ENCODE measurements at regions not wholly inside any gene's neighbourhood (a gene's known extent, or its start where the extent isn't known, plus 50 kb on each side); places are given as distances from the start of the nearest gene placed in this dataset.

DNA sequence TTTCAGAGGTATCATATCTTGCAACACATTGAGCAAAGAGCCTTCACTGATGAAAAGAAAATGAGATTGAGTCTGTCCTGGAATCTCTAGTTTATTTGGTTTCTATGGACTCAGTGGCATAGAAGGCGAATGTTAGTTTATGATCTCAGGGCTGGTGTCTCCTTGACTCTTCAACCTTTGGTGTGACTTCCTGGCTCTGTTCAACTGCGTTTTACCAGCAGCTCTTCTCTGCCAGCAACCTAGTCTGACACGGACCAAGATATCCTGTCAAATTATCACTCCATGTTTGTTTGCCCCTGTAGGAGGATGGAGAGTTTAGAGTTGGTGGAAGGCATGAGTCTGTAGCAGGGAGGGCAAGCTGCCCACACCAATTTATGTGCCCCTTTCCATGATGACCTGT, 82.9 kb upstream of the TBC1D5 start:
- ChIA-PET CTCF (interaction anchor here (1.0 to 3.6 kb wide), 3 partner anchors 16 to 394 kb away, joined by 4 to 18 read pairs (median 4); no protein-coding TSS in a partner anchor), POLR2A (no interaction called here)
- TF ChIP-seq, protein P1, sequence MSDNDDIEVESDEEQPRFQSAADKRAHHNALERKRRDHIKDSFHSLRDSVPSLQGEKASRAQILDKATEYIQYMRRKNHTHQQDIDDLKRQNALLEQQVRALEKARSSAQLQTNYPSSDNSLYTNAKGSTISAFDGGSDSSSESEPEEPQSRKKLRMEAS (IDR thresholded peaks at IDR 0.05), result no peak
- TF ChIP-seq FOXS1 (CRISPR knock-in tag; IDR thresholded peaks at IDR 0.05), result no peak
- TF ChIP-seq PHF8 (IDR thresholded peaks at IDR 0.05; ENCODE audit: borderline replicate concordance, low read depth), result no peak
- no peak for TF ChIP-seq ZNF302 (CRISPR knock-in tag; IDR thresholded peaks at IDR 0.05)
- TF ChIP-seq RNF2 (IDR thresholded peaks at IDR 0.05; ENCODE audit: borderline replicate concordance, low read depth), result no peak
- ATAC-seq (no peak), FAIRE-seq (no peak), DNase-seq (ENCODE audit: low read depth in 1 of 2, low spot score in 1 of 2) (no peak)
- WGBS (ENCODE audit: missing lambda C conversion rate), result 83% methylated on average over 3 of the region's 3 CpGs
- Histone ChIP-seq H3K9me3 (no peaks in the 10 kb centered on the region), H3K27ac (no peak overlapping the region), H3K4me2 (no peak overlapping the region), H3K4me3 (no peak overlapping the region), H3K4me1 (no peaks in the 10 kb centered on the region)

DNA sequence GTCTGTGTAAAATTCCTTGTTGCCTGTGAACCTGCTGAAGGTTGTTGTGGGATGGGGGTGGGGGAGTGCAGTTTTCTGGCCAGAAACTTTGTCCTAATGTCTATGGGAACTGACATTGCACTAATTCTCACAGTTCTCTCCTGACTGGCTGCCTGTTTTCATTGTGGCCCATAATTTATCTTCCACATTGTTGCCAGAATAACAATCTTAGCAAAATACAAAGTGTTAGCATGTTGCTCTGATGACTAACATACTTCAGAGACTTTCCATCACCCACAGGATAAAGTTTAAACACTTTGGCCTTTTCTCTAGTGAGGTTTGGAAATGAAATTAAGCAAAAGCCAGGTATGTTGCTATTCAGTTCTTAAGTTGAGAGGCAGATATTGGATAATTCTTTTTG, 81.4 kb upstream of the TBC1D5 start:
- no peak for TF ChIP-seq FOSL2 (IDR thresholded peaks at IDR 0.05)
- TF ChIP-seq FOSL2 (CRISPR knock-in tag; IDR thresholded peaks at IDR 0.05), result no peak
- TF ChIP-seq HDAC2 (IDR thresholded peaks at IDR 0.05), result no peak
- no peak for TF ChIP-seq SMC3 (IDR thresholded peaks at IDR 0.05)
- TF ChIP-seq CBX2 (IDR thresholded peaks at IDR 0.05; ENCODE audit: borderline replicate concordance, low read depth), result no peak
- no peak for TF ChIP-seq EHMT2 (IDR thresholded peaks at IDR 0.05; ENCODE audit: low read depth)
- no peak for TF ChIP-seq KDM5A (IDR thresholded peaks at IDR 0.05)
- no peak for TF ChIP-seq BHLHE40 (IDR thresholded peaks at IDR 0.05; ENCODE audit: low read depth, low read length)
- TF ChIP-seq, protein P2, sequence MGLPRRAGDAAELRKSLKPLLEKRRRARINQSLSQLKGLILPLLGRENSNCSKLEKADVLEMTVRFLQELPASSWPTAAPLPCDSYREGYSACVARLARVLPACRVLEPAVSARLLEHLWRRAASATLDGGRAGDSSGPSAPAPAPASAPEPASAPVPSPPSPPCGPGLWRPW (IDR thresholded peaks at IDR 0.05), result no peak
- TF ChIP-seq FOSB (CRISPR knock-in tag; IDR thresholded peaks at IDR 0.05), result no peak
- no peak for TF ChIP-seq PHF8 (IDR thresholded peaks at IDR 0.05; ENCODE audit: borderline replicate concordance, low read depth)
- no peak for TF ChIP-seq CEBPB (IDR thresholded peaks at IDR 0.05)
- TF ChIP-seq RARB (CRISPR knock-in tag; IDR thresholded peaks at IDR 0.05), result no peak
- no peak for TF ChIP-seq RFX5 (IDR thresholded peaks at IDR 0.05)
- TF ChIP-seq, protein P1 (IDR thresholded peaks at IDR 0.05), result no peak
- no peak for TF ChIP-seq HOXB5 (CRISPR knock-in tag; IDR thresholded peaks at IDR 0.05)
- no peak for TF ChIP-seq MAFK (IDR thresholded peaks at IDR 0.05; ENCODE audit: partially characterized antibody)
- ChIA-PET CTCF (interaction anchor here (0.7 kb wide), 1 partner anchor 366 kb away, joined by 3 read pairs; no protein-coding TSS in a partner anchor), POLR2A (no interaction called here)
- Histone ChIP-seq H3K4me2 (no peak overlapping the region), H3K4me1 (no peaks in the 10 kb centered on the region), H3K27ac (no peak overlapping the region), H3K4me3 (no peak overlapping the region), H3K9me3 (no peaks in the 10 kb centered on the region)
- FAIRE-seq (no peak), DNase-seq (ENCODE audit: low read depth in 1 of 2, low spot score in 1 of 2) (no peak), ATAC-seq (no peak)

DNA sequence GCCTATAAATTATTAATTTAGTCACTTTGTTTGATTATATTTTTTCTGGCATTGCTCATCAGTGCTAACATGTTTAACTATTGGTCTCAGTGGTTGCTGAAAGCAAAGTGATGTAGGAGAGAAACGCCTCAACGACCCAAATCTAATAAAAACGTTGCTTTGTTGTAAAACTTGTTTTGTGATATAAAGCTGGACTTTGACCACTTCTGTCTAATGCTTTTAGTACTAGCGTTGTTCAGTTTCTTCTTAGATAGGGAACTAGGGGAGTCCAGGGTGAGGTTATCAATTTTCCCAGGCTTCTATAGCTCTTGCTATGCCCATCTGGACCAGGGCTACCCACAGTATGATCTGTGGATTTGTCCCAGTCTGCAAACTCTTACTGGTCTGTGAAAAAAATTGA, 80.6 kb upstream of the TBC1D5 start:
- Histone ChIP-seq H3K9me3 (no peaks in the 10 kb centered on the region), H3K4me3 (no peak overlapping the region), H3K4me2 (no peak overlapping the region), H3K27ac (no peak overlapping the region), H3K4me1 (no peaks in the 10 kb centered on the region)
- POLR2A ChIA-PET, result no interaction called here
- FAIRE-seq, result no peak
- no peak for DNase-seq (ENCODE audit: low read depth in 1 of 2, low spot score in 1 of 2)
- CTCF ChIA-PET, result interaction anchor here (1.6 kb wide), 1 partner anchor 18 kb away, joined by 5 read pairs; no protein-coding TSS in a partner anchor
- 39% methylated on average over 4 of the region's 4 CpGs for WGBS (ENCODE audit: missing lambda C conversion rate)
- ATAC-seq, result no peak
- TF ChIP-seq, protein P2 (IDR thresholded peaks at IDR 0.05), result no peak
- TF ChIP-seq JUN (IDR thresholded peaks at IDR 0.05), result no peak
- no peak for TF ChIP-seq SMC3 (IDR thresholded peaks at IDR 0.05)
- no peak for TF ChIP-seq NFE2L2 (conservative IDR thresholded peaks at IDR 0.05; ENCODE audit: low read length)
- TF ChIP-seq, protein P3, sequence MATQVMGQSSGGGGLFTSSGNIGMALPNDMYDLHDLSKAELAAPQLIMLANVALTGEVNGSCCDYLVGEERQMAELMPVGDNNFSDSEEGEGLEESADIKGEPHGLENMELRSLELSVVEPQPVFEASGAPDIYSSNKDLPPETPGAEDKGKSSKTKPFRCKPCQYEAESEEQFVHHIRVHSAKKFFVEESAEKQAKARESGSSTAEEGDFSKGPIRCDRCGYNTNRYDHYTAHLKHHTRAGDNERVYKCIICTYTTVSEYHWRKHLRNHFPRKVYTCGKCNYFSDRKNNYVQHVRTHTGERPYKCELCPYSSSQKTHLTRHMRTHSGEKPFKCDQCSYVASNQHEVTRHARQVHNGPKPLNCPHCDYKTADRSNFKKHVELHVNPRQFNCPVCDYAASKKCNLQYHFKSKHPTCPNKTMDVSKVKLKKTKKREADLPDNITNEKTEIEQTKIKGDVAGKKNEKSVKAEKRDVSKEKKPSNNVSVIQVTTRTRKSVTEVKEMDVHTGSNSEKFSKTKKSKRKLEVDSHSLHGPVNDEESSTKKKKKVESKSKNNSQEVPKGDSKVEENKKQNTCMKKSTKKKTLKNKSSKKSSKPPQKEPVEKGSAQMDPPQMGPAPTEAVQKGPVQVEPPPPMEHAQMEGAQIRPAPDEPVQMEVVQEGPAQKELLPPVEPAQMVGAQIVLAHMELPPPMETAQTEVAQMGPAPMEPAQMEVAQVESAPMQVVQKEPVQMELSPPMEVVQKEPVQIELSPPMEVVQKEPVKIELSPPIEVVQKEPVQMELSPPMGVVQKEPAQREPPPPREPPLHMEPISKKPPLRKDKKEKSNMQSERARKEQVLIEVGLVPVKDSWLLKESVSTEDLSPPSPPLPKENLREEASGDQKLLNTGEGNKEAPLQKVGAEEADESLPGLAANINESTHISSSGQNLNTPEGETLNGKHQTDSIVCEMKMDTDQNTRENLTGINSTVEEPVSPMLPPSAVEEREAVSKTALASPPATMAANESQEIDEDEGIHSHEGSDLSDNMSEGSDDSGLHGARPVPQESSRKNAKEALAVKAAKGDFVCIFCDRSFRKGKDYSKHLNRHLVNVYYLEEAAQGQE (IDR thresholded peaks at IDR 0.05), result no peak
- TF ChIP-seq SREBF2 (IDR thresholded peaks at IDR 0.05), result no peak
- TF ChIP-seq ZSCAN20 (CRISPR knock-in tag; IDR thresholded peaks at IDR 0.05), result no peak

Data from A549 (cell line).